ENCODE measurements at regions not wholly inside any gene's neighbourhood (a gene's known extent, or its start where the extent isn't known, plus 50 kb on each side); places are given as distances from the start of the nearest gene placed in this dataset.

- no peak overlapping the region for H3K4me3 ChIP-seq (replicated peaks in 1 of 3; ENCODE audit: insufficient read depth in 1 of 3, low read depth in 1 of 3, low read length in 3 of 3)
- ChIA-PET POLR2A (no interaction called here), CTCF (interaction anchor here (1.1 to 1.6 kb wide), 2 partner anchors 13 to 17 kb away, joined by 5 read pairs; no protein-coding TSS in a partner anchor)
- dilution Hi-C loops (cut with MboI; ENCODE audit: extremely low pct_ligation_motif_present, low sequenced_read_pairs) (no loop called here), intact Hi-C loops (cut with micrococcal nuclease) (no loop called here)
- H4K20me1 ChIP-seq (replicated peaks; ENCODE audit: control insufficient read depth, extremely low read depth, insufficient read depth, low read length) = no peaks in the 10 kb centered on the region
- H2AFZ ChIP-seq (ENCODE audit: low read depth, low read length) = no peak overlapping the region
- BruUV-seq (replicated peaks) = no TSS peak
- DNase-seq (ENCODE audit: low read depth, low spot score) = no peak
- no peaks in the 10 kb centered on the region for H3K79me2 ChIP-seq (ENCODE audit: control insufficient read depth, insufficient read depth, low read length)
- H3K9me3 ChIP-seq (replicated peaks; ENCODE audit: control insufficient read depth, insufficient read depth, low read length) = no peaks in the 10 kb centered on the region
- FAIRE-seq = no peak
- no peak for TF ChIP-seq POLR2A (IDR thresholded peaks at IDR 0.05; ENCODE audit: low read depth, low read length)
- TF ChIP-seq CTCF (IDR thresholded peaks at IDR 0.05; ENCODE audit: extremely low read depth in 1 of 2, insufficient read depth in 1 of 2, low read depth in 1 of 2, low read length in 2 of 2) = no peak
- no peak for TF ChIP-seq MYC (IDR thresholded peaks at IDR 0.05; ENCODE audit: low read depth, low read length)
- no peak for TF ChIP-seq FOS (IDR thresholded peaks at IDR 0.05; ENCODE audit: borderline replicate concordance, insufficient read depth, low read length)
- no peak for TF ChIP-seq EZH2 (IDR thresholded peaks at IDR 0.05; ENCODE audit: borderline replicate concordance, low read depth, low read length, severe bottlenecking)
- TF ChIP-seq GATA2 (IDR thresholded peaks at IDR 0.05; ENCODE audit: insufficient read depth, insufficient read length, low read depth, low read length) = no peak
- no peak for TF ChIP-seq JUN (IDR thresholded peaks at IDR 0.05; ENCODE audit: borderline replicate concordance, insufficient read depth, insufficient read length, low read depth)
- no peak for TF ChIP-seq POLR2AphosphoS5 (IDR thresholded peaks at IDR 0.05; ENCODE audit: insufficient read depth, low read depth, low read length)
- no peak for TF ChIP-seq MAX (IDR thresholded peaks at IDR 0.05; ENCODE audit: insufficient read depth, insufficient read length)
- H3K4me1 ChIP-seq (ENCODE audit: control insufficient read depth, extremely low read depth, insufficient read depth, low read length) = no peaks in the 10 kb centered on the region
- H3K27ac ChIP-seq (ENCODE audit: insufficient read depth, low read depth, low read length) = no peak overlapping the region
- no peaks in the 10 kb centered on the region for H3K9me1 ChIP-seq (replicated peaks; ENCODE audit: control insufficient read depth, extremely low read depth, insufficient read depth, low read length)
- H3K36me3 ChIP-seq (ENCODE audit: control insufficient read depth in 2 of 2, extremely low read depth in 1 of 2, insufficient read depth in 2 of 2, low read length in 2 of 2) = no peaks in the 10 kb centered on the region
- H3K27me3 ChIP-seq (ENCODE audit: control insufficient read depth in 2 of 2, insufficient read depth in 2 of 2, low read length in 2 of 2) = no peaks in the 10 kb centered on the region
- H3K9ac ChIP-seq (replicated peaks; ENCODE audit: extremely low read depth, insufficient read depth, low read length) = no peak overlapping the region
- H3K4me2 ChIP-seq (ENCODE audit: insufficient read depth, low read length) = no peak overlapping the region
These were observed 151.6 kb upstream of the ZNF236 start for GRCh38 chr18:76670564-76671288.
